ENCODE measurements at regions not wholly inside any gene's neighbourhood (a gene's known extent, or its start where the extent isn't known, plus 50 kb on each side); places are given as distances from the start of the nearest gene placed in this dataset.

GRCh38 chr6:43900916-43901732 lies 131.1 kb downstream of the VEGFA start:
- in situ Hi-C loops (cut with HindIII; ENCODE audit: low pct_unique_long_range_greater_than_20kb, low sequenced_read_pairs) = no loop called here
- no peak for DNase-seq (ENCODE audit: low read depth, low spot score)

- DNase-seq (ENCODE audit: low read depth, low spot score) = no peak
- in situ Hi-C loops (cut with HindIII; ENCODE audit: low pct_unique_long_range_greater_than_20kb, low sequenced_read_pairs) = no loop called here
Measured at GRCh38 chr6:43900560-43900915, 130.5 kb downstream of the VEGFA start.

GRCh38 chr6:43899830-43900229 lies 129.8 kb downstream of the VEGFA start:
- in situ Hi-C loops (cut with HindIII; ENCODE audit: low pct_unique_long_range_greater_than_20kb, low sequenced_read_pairs) = no loop called here
- no peak for DNase-seq (ENCODE audit: low read depth, low spot score)

- in situ Hi-C loops (cut with HindIII; ENCODE audit: low pct_unique_long_range_greater_than_20kb, low sequenced_read_pairs) = no loop called here
- no peak for DNase-seq (ENCODE audit: low read depth, low spot score)
Measured at GRCh38 chr6:43898358-43899131, 128.5 kb downstream of the VEGFA start.

- DNase-seq (ENCODE audit: low read depth, low spot score) = no peak
Measured at GRCh38 chr6:43897571-43898302, 127.7 kb downstream of the VEGFA start.

GRCh38 chr6:43896329-43897255 lies 126.6 kb downstream of the VEGFA start:
- DNase-seq (ENCODE audit: low read depth, low spot score) = no peak
- in situ Hi-C loops (cut with HindIII; ENCODE audit: low pct_unique_long_range_greater_than_20kb, low sequenced_read_pairs) = no loop called here

More at GRCh38 chr6:43897571-43898302, 127.7 kb downstream of the VEGFA start:
- in situ Hi-C loops (cut with HindIII; ENCODE audit: low pct_unique_long_range_greater_than_20kb, low sequenced_read_pairs) = no loop called here

- in situ Hi-C loops (cut with HindIII; ENCODE audit: low pct_unique_long_range_greater_than_20kb, low sequenced_read_pairs) = no loop called here
- DNase-seq (ENCODE audit: low read depth, low spot score) = no peak
Measured at GRCh38 chr6:43895656-43896328, 125.8 kb downstream of the VEGFA start.

- no peak for DNase-seq (ENCODE audit: low read depth, low spot score)
- in situ Hi-C loops (cut with HindIII; ENCODE audit: low pct_unique_long_range_greater_than_20kb, low sequenced_read_pairs) = no loop called here
Measured at GRCh38 chr6:43893073-43893472, 123.1 kb downstream of the VEGFA start.

- in situ Hi-C loops (cut with HindIII; ENCODE audit: low pct_unique_long_range_greater_than_20kb, low sequenced_read_pairs) = no loop called here
- no peak for DNase-seq (ENCODE audit: low read depth, low spot score)
Measured at GRCh38 chr6:43891072-43891870, 121.3 kb downstream of the VEGFA start.

GRCh38 chr6:43890197-43891062 lies 120.4 kb downstream of the VEGFA start:
- in situ Hi-C loops (cut with HindIII; ENCODE audit: low pct_unique_long_range_greater_than_20kb, low sequenced_read_pairs) = no loop called here
- DNase-seq (ENCODE audit: low read depth, low spot score) = no peak

GRCh38 chr6:43887906-43888683 lies 118.1 kb downstream of the VEGFA start:
- in situ Hi-C loops (cut with HindIII; ENCODE audit: low pct_unique_long_range_greater_than_20kb, low sequenced_read_pairs) = no loop called here
- DNase-seq (ENCODE audit: low read depth, low spot score) = peak; percentile 16

- DNase-seq (ENCODE audit: low read depth, low spot score) = no peak
- in situ Hi-C loops (cut with HindIII; ENCODE audit: low pct_unique_long_range_greater_than_20kb, low sequenced_read_pairs) = no loop called here
Measured at GRCh38 chr6:43887340-43887858, 117.4 kb downstream of the VEGFA start.

- in situ Hi-C loops (cut with HindIII; ENCODE audit: low pct_unique_long_range_greater_than_20kb, low sequenced_read_pairs) = no loop called here
- no peak for DNase-seq (ENCODE audit: low read depth, low spot score)
Measured at GRCh38 chr6:43886717-43887339, 116.8 kb downstream of the VEGFA start.

- in situ Hi-C loops (cut with HindIII; ENCODE audit: low pct_unique_long_range_greater_than_20kb, low sequenced_read_pairs) = no loop called here
- no peak for DNase-seq (ENCODE audit: low read depth, low spot score)
Measured at GRCh38 chr6:43886067-43886461, 116.1 kb downstream of the VEGFA start.

All from SK-MEL-5 (cell line).